Lower leg skin (tissue), 4 donors: ENCODE measurements at regions not wholly inside any gene's neighbourhood (a gene's known extent, or its start where the extent isn't known, plus 50 kb on each side); places are given as distances from the start of the nearest gene placed in this dataset.

Source experiments
- DNase-seq, 2 donors: peaks; one replicate each; pipeline ENCODE4 v3.0.0-alpha.2; 2019; ENCODE audit warnings: low spot score in 2 of 2
- H3K4me3 ChIP-seq: fragments of 200-600 bp; sonication (generic); 2 replicates; pipeline ENCODE4 v1.5.1; 2017; ENCODE audit warnings: mild to moderate bottlenecking, low read depth; ENCODE audit not compliant: poor library complexity, severe bottlenecking
- POLR2A ChIP-seq, 2 donors: fragments of 450-650 bp; IDR thresholded peaks; one replicate each; pipeline ENCODE4 v1.6.1; 2016 to 2017; ENCODE audit warnings: antibody characterized with exemption in 2 of 2, mild to moderate bottlenecking in 1 of 2, moderate library complexity in 1 of 2
- WGBS, 2 donors: methylation state at CpG; one replicate each; pipeline ENCODE4 v1.1.5; 2018; 5-methylcytosine and 5-hydroxymethylcytosine counted together
- intact Hi-C: fragments of 100-400 bp; cut with DNase I; formaldehyde crosslinking; loops from one replicate; pipeline ENCODE4 v1.15.0; 2023; ENCODE audit warnings: low total_unique reads
- TF ChIP-seq, protein P1 (sequence below), 3 donors: fragments of 450-650 bp; IDR thresholded peaks; one replicate each; pipeline ENCODE4 v1.5.1; 2016; ENCODE audit warnings: antibody characterized with exemption in 3 of 3, mild to moderate bottlenecking in 3 of 3, moderate library complexity in 2 of 3

DNA sequence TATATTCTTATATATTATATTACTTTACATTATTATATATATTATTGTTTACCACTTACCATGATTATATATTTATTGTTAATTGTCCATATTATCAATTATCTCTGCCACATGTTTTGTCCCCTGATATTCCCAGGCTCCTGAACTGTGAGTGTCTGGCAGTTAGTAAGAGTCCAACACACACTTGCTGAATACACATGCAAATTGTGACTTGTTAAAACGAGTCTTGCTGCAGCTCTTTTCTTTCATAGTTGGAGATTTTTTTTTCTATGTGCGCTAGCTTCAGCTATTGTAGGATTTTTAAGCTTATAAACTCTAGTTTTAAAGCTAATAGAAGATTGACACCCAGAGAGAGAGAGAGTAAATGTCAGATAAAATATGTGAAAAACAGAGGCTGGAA is 207.8 kb upstream of the FAM3C start:
- DNase-seq = no peak
- H3K4me3 ChIP-seq = no peak overlapping the region
- TF ChIP-seq POLR2A (IDR thresholded peaks at IDR 0.05) = no peak
- TF ChIP-seq, protein P1, sequence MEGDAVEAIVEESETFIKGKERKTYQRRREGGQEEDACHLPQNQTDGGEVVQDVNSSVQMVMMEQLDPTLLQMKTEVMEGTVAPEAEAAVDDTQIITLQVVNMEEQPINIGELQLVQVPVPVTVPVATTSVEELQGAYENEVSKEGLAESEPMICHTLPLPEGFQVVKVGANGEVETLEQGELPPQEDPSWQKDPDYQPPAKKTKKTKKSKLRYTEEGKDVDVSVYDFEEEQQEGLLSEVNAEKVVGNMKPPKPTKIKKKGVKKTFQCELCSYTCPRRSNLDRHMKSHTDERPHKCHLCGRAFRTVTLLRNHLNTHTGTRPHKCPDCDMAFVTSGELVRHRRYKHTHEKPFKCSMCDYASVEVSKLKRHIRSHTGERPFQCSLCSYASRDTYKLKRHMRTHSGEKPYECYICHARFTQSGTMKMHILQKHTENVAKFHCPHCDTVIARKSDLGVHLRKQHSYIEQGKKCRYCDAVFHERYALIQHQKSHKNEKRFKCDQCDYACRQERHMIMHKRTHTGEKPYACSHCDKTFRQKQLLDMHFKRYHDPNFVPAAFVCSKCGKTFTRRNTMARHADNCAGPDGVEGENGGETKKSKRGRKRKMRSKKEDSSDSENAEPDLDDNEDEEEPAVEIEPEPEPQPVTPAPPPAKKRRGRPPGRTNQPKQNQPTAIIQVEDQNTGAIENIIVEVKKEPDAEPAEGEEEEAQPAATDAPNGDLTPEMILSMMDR (IDR thresholded peaks at IDR 0.05) = no peak
- WGBS, 2 donors = 41 to 43% methylated on average over 2 of the region's 2 CpGs
- intact Hi-C loops = loop anchor here (10.0 kb wide), 1 partner anchor 391 kb away; no protein-coding TSS in a partner anchor

DNA sequence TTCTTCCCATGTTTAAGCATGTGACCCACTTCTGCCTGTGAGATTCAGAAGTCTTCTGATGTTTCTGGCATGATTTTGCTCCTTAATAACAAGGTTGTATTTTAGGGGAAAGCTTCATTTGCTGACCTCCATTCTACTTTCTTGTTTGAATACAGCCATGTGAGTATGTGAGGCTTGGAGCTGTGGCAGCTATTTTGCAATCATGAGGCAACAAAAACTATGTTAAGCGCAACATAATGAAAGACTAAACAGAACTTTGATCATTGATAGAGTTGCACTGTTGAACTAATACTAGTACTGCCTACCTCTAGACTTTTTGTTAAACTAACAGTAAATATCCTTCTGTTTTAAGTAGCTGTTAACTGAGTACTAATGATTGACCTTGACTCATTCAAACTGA is 203.8 kb upstream of the FAM3C start:
- intact Hi-C loops = loop anchor here (10.0 kb wide), 1 partner anchor 395 kb away; no protein-coding TSS in a partner anchor
- no peak for TF ChIP-seq POLR2A (IDR thresholded peaks at IDR 0.05)
- H3K4me3 ChIP-seq = no peak overlapping the region
- 95 to 100% methylated on average over 1 of the region's 1 CpG for WGBS, 2 donors
- DNase-seq = no peak

DNA sequence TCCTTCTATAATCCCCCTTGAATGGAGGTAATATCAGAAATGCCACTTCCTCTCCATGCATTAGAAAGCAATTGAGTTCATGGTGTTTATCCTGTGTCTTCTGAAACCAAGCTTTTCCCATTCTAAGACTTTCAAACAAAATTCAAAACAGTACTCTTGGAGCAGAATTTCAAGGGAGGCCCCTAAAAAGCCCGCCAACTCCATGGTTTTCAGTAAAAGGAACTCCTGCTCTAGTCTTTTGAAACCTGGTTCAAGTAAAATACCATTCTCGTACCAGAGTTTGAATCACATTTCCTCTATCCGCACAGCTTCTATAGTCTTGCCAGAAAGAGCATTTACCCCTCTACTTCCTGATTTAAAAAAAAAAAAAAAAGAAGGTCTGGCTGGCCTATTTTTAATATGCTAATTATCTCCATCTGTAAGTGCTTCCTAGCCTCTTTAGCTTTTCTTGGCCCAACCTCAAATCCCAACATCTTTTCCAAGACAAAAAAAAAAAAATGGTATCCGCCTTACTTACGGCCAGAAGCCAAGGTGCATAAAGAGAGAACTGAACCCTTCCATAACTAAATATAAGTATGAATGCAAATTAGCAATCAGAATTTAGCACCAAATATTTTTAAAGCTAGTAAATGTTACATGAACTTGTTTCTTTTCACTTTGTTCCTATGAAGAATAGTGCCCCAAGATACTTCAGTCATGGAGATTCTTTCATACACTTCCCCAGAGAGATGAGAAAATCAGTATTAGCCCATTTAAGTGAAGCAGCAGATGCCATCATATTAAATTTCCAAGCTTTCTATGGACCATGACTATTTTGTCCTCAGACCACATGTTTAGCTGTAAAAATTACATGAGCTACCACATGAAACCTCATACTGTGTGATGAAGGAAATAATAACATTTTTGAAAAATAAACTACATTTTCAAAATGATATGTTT is 199.9 kb upstream of the FAM3C start:
- DNase-seq = no peak
- intact Hi-C loops = no loop called here
- TF ChIP-seq, protein P1 (IDR thresholded peaks at IDR 0.05) = no peak
- TF ChIP-seq POLR2A (IDR thresholded peaks at IDR 0.05) = no peak
- H3K4me3 ChIP-seq = no peak overlapping the region
- 52 to 62% methylated on average over 5 of the region's 5 CpGs for whole genome bisulfite sequencing, 2 donors

DNA sequence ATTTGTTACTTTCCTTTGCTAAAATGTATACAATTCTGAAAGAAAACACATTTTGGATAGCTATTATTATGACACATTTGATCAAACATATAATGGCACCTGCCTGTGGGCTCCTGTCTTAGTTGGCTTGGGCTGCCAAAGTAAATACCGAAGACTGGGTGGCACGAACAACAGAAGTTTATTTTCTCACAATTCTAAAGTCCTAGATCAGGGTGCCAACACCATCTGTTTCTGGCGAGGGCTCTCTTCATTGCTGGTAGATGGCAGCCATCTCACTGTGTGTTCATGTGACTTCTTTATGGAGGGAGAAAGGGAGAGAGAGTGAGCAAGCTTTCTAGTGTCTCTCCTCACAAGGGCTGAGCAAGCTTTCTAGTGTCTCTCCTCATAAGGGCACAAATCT is 195.8 kb upstream of the FAM3C start:
- intact Hi-C loops = no loop called here
- H3K4me3 ChIP-seq = no peak overlapping the region
- TF ChIP-seq, protein P1 (IDR thresholded peaks at IDR 0.05) = no peak
- TF ChIP-seq POLR2A (IDR thresholded peaks at IDR 0.05) = no peak
- no peak for DNase-seq
- WGBS, 2 donors = 87 to 96% methylated on average over 3 of the region's 3 CpGs

DNA sequence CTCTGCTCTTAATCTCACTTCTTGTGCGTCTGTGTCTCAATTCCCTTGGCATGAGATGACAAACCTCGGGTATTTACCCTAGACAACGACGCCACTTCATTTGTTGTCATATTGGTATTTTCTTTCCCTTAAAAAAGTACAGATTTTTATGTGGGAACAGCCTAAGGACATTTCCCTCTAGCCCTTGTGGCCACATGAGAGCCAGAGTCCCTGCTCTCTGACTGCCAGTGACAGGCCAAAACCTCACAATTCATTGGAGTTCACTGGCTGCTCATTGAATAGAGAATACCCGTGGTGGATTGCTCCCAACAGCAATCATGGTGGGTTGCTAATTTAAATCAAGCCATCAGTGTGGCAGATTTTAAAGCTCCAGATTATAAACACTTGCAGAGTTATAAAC is 191.3 kb upstream of the FAM3C start:
- intact Hi-C loops = no loop called here
- H3K4me3 ChIP-seq = no peak overlapping the region
- WGBS, 2 donors = 81 to 82% methylated on average over 5 of the region's 5 CpGs
- TF ChIP-seq POLR2A (IDR thresholded peaks at IDR 0.05) = no peak
- TF ChIP-seq, protein P1 (IDR thresholded peaks at IDR 0.05) = no peak
- no peak for DNase-seq

DNA sequence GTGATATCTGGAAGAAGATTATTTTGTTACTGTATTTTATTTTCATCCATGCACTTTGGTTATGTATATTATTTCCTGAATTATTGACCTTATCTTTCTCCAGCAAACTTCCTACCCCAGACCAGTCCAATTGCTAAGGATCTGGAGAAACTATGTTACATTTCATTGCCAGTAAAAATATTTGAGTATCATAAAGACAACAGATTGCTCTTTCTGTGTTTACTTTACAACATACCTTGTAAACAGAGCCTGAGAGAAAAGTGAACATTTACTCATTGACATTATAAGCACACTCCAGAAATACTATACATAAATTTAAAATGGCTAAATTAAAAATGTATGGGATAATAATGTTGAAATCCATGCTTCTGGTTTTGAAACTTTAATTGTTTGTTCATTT is 186.2 kb upstream of the FAM3C start:
- no peak overlapping the region for H3K4me3 ChIP-seq
- DNase-seq = no peak
- intact Hi-C loops = no loop called here
- TF ChIP-seq, protein P1 (IDR thresholded peaks at IDR 0.05) = no peak
- no peak for TF ChIP-seq POLR2A (IDR thresholded peaks at IDR 0.05)
